CD4-positive, alpha-beta T cell treated with Interleukin-6 at 100 ng/mL for 8 hours (primary cell): ENCODE measurements at regions not wholly inside any gene's neighbourhood (a gene's known extent, or its start where the extent isn't known, plus 50 kb on each side); places are given as distances from the start of the nearest gene placed in this dataset.

Experiments used
- DNase-seq: peaks from one replicate; pipeline ENCODE4 v3.0.0-alpha.2; 2020; ENCODE audit warnings: mixed read lengths, low spot score

GRCh38 chr5:73291873-73292272 is 118.9 kb downstream of the TMEM174 start:
- DNase-seq: no peak

GRCh38 chr5:73290242-73290641 is 117.2 kb downstream of the TMEM174 start:
- no peak for DNase-seq

- no peak for DNase-seq
Measured at GRCh38 chr5:73288803-73289720, 116.1 kb downstream of the TMEM174 start.

- DNase-seq: no peak
Measured at GRCh38 chr5:73286896-73287295, 113.9 kb downstream of the TMEM174 start.

- no peak for DNase-seq
Measured at GRCh38 chr5:73284985-73285384, 112.0 kb downstream of the TMEM174 start.

DNA sequence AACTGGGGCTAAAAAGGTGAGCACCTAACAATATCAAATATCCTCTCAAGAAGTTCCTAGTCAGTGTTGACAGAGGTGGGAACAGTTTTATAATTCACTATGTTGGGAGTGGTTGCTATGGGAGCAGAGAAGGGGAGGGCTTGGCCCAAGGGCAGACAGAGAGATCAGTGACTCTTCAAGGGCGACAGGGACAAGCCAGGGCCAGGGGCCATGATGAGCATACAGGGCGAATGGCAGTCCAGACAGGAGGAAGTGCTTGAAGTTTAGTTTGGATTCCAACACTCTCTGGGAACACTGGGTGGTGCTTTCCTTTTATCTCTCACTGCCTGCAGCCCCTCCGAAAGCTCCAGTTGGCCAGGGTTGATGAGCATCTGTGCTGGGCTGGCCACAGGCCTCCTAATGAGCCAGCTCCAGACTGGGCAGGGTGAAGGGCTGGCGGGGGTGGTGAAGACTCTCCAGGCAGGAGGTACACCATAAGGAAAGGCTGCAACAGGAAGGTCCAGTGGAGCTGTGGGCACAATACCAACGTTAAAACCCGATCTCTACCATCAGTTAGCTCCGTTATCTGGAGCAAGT is 111.3 kb downstream of the TMEM174 start:
- DNase-seq: no peak

- no peak for DNase-seq
Measured at GRCh38 chr5:73282923-73283322, 109.9 kb downstream of the TMEM174 start.

GRCh38 chr5:73282383-73282782 is 109.4 kb downstream of the TMEM174 start:
- DNase-seq: no peak

DNA sequence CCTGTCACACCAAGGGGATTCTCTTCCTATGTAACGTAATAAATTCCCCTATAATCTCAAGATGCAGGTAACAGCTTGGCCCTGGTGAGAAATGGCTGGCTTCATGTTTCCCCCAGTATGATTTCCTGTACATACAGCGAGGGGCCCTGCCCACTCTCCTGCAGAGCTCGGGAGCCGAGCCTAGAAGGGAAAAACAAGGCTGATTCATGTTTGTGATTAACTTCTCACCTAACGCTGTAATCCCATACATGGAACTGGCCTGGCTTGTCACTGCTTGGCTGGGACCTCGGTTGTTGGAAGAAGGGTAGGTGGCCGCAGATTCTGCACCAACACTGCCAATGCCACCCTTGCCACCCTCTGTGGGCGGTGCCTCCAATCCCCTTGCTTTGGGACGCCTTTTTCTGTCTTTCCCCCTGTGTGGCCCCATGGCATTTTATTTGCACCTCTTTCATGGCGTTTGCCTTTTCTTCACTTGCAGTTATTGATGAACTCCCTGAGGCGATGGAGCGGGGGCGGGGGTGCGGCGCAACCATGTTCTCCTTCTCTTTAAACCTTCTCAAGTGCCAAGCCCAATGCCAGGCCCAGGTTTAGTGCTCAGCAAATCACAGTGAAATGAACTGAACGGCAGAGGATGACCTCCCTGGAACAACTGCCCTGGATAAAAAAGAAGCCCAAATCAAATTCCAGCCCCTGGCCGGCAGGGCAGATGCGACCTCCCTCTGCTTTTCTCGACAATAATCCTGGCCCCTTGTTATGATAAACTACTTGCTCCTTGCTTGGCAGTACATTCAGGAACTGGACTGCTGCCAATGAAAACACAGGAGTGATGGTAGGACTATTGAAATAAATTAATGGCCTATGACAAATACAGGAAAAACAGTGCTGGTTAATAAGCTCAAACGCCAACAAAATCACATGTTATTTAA is 108.1 kb downstream of the TMEM174 start:
- no peak for DNase-seq

- DNase-seq: no peak
Measured at GRCh38 chr5:73280386-73280785, 107.4 kb downstream of the TMEM174 start.

- no peak for DNase-seq
Measured at GRCh38 chr5:73279805-73280204, 106.8 kb downstream of the TMEM174 start.

DNA sequence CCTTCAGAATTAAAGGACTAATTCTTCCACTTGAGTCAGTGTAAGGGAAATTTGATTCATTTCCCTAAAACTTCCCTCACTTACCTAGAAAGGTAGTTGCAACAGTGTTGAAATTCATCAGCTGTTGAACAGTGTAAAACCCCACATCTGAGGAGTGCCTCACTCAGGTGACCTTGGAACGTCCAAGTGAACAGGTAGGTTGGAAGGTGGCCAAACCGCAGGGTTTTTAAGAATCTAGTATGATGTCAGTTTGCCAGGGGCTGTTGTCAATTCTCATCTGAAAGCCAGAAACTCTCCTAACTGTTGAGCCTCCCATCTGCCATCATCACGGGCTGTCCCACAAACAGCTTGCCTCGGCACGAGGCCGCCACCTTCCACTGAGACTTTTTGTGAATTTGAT is 105.7 kb downstream of the TMEM174 start:
- DNase-seq: no peak

GRCh38 chr5:73274881-73275663 is 102.1 kb downstream of the TMEM174 start:
- DNase-seq: no peak

DNA sequence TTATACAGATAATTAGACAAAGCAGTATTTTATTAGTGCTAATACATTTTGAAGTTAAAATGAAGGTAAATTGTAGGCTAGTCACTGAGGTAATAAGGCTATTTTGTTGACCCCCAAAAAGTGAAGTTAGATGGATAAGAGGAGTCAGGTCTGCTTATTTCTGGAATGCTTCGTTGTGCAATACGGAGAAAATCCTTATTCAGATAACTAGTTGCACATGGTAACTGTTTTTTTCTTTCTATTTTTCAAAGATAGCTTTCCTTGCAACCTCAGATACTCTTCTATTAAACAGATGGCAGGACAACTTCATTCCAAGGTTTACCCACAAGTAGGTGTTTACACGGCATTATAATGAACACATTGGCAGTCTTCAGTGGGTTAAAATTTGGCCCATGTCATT is 101.1 kb downstream of the TMEM174 start:
- no peak for DNase-seq

DNA sequence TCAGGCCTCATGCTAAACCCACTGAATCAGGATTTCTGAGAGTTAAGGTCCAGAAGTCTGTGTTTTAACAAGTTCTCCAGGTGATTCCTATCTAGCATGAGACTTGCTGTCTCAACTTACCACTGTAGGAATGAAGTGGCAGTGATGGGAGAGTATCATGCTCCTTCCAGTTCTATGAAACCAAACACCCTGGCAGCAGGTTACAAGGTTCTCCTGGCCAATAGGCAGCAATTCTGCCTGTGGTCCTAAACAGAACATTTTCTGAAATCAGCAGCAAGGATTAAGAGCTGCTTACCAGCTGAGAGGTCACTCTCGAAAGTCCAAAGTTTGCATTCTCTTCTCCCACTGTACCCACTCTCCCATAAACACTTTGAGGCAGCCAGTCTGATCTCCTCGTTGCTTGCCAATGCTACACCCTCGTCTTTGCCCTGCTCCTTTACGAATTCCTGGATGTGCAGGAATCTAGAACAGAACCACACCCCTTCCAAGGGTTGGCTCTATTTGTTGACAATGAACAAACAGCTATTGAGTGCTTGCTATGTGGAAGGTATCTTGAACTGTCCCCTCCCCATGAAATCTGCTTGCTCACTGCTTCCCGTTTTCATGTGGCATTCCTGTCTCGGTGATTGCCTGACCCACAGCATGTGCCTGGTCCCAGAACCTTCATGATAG is 100.5 kb downstream of the TMEM174 start:
- DNase-seq: no peak

- DNase-seq: no peak
Measured at GRCh38 chr5:73272351-73272750, 99.4 kb downstream of the TMEM174 start.

DNA sequence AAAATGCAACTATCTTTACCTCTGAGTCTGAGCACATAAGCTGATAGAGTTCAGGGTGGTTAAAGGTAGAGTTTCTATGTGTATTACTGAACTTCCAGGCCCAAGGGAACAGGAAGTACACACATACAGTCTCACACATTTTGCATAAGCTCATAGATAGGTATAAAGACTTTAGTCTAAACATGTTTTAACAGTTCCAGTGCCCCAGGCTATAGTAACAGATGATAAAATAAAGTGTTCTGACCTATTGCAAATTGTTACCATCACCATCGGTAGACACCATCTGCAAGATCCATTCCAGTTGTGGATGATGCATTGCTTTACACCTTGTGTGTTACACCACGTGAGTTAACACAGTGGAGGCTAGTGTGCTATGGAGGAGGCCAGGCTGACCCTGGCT is 95.8 kb downstream of the TMEM174 start:
- no peak for DNase-seq

- no peak for DNase-seq
Measured at GRCh38 chr5:73267766-73268435, 94.9 kb downstream of the TMEM174 start.

DNA sequence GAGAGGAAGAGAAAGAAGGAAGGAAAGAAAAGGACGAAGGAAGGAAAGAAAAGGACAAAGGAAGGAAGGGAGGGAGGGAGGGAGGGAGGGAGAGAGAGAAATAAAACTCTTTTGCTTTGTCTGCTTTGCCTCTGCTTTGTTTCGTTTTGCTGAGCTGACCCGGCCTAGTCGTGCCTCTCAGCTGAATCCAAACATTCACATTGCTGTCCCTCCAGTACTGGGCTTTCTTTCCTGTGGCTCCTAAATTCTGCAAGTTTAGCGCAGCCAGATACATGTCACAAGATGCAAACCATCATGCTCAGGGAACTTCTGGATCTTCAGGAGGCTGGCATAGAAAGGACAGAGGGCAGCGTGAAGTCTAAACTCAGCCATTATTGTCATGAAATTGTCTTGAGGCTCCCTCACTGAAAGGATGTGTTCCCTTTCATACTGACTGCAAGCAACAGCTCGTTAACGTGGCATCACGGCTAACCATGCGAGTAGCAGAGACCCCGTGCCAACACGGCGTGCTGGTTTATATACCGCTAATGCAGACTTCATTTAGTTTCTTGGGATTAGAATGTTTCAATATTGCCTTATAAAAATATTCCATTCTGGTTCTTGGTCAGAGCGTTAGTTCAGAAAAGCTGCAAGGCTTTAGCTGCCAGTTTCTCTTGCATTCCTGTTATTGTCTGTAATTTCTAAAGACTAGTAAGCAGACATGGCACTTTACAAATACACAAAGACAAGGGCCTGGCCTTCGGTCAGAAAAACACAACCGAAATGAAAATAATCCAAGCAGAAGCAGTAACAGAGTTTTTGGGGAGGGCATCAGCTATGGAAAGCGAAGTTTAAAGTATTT is 94.2 kb downstream of the TMEM174 start:
- no peak for DNase-seq
